GM12878 (cell line): ENCODE measurements at regions not wholly inside any gene's neighbourhood (a gene's known extent, or its start where the extent isn't known, plus 50 kb on each side); places are given as distances from the start of the nearest gene placed in this dataset.

Experiments used
- BRCA1 ChIP-seq: IDR thresholded peaks from 2 replicates; pipeline ENCODE4 v1.6.1; 2011; ENCODE audit warnings: low read depth, low read length, improper control_type of control experiment
- CHD4 ChIP-seq: fragments of 200-600 bp; sonication (generic); IDR thresholded peaks from 2 replicates; pipeline ENCODE4 v1.6.1; 2016; ENCODE audit warnings: mild to moderate bottlenecking
- CTCF ChIP-seq, 3 experiments: IDR thresholded peaks in 2 of 3; conservative IDR thresholded peaks in 1 of 3; 2 replicates each; pipeline ENCODE4 v1.5.1; 2011; ENCODE audit warnings: low read depth in 3 of 3, low read length in 3 of 3, mild to moderate bottlenecking in 3 of 3, control low read depth in 2 of 3, moderate library complexity in 2 of 3, inconsistent platforms in 1 of 3, mixed read lengths in 1 of 3; ENCODE audit not compliant: control insufficient read depth in 2 of 3, insufficient read depth in 1 of 3; ENCODE audit errors: extremely low read depth in 1 of 3
- E2F8 ChIP-seq: fragments of 450-650 bp; IDR thresholded peaks from 2 replicates; pipeline ENCODE4 v1.6.1; 2018; ENCODE audit warnings: mild to moderate bottlenecking, low read depth, moderate library complexity; ENCODE audit not compliant: partially characterized antibody
- EGR1 ChIP-seq, 2 experiments: IDR thresholded peaks; 1 replicate in 1 of 2; 2 replicates in 1 of 2; pipeline ENCODE4 v1.6.1; 2011 to 2012; ENCODE audit warnings: low read depth in 2 of 2, low read length in 2 of 2, borderline replicate concordance in 1 of 2, mild to moderate bottlenecking in 1 of 2, moderate library complexity in 1 of 2
- EP300 ChIP-seq, 2 experiments: fragments of 150-350 bp in 1 of 2; IDR thresholded peaks; 2 replicates each; pipeline ENCODE4 v1.6.1; 2011 to 2012; ENCODE audit warnings: low read depth in 2 of 2, low read length in 2 of 2, borderline replicate concordance in 1 of 2, improper control_type of control experiment in 1 of 2, inconsistent platforms in 1 of 2; ENCODE audit not compliant: control insufficient read depth in 1 of 2
- FOXM1 ChIP-seq: IDR thresholded peaks from 2 replicates; pipeline ENCODE4 v1.6.1; 2012; ENCODE audit warnings: low read depth, mild to moderate bottlenecking, inconsistent platforms, low read length, moderate library complexity
- HDGF ChIP-seq: fragments of 450-650 bp; IDR thresholded peaks from 2 replicates; pipeline ENCODE4 v1.6.1; 2016; ENCODE audit warnings: antibody characterized with exemption
- KAT2A ChIP-seq: conservative IDR thresholded peaks from 2 replicates; pipeline ENCODE4 v1.6.1; 2011; ENCODE audit warnings: low read depth, low read length; ENCODE audit not compliant: control insufficient read depth
- POLR2AphosphoS5 ChIP-seq: IDR thresholded peaks from 2 replicates; pipeline ENCODE4 v1.6.1; 2011; ENCODE audit warnings: mild to moderate bottlenecking, low read length, inconsistent platforms
- POU2F2 ChIP-seq: IDR thresholded peaks from 3 replicates; pipeline ENCODE4 v1.6.1; 2011; ENCODE audit warnings: low read depth, mild to moderate bottlenecking, low read length, borderline replicate concordance
- REST ChIP-seq: IDR thresholded peaks from 2 replicates; pipeline ENCODE4 v1.6.1; 2012; ENCODE audit warnings: mild to moderate bottlenecking, low read depth, low read length
- YY1 ChIP-seq: IDR thresholded peaks from 2 replicates; pipeline ENCODE4 v1.6.1; 2011; ENCODE audit warnings: low read depth, mild to moderate bottlenecking, low read length

- TF ChIP-seq KAT2A = no peak
- no peak for TF ChIP-seq CTCF (IDR thresholded peaks at IDR 0.05 in 2 of 3, conservative IDR thresholded peaks at IDR 0.05 in 1 of 3; ENCODE audit: control insufficient read depth in 2 of 3, extremely low read depth in 1 of 3, insufficient read depth in 1 of 3, low read depth in 3 of 3, low read length in 3 of 3)
- no peak for TF ChIP-seq REST
- no peak for TF ChIP-seq FOXM1
- no peak for TF ChIP-seq E2F8
- no peak for TF ChIP-seq YY1
- no peak for TF ChIP-seq EP300 (IDR thresholded peaks at IDR 0.05; ENCODE audit: borderline replicate concordance in 1 of 2, control insufficient read depth in 1 of 2, low read depth in 2 of 2, low read length in 2 of 2)
- no peak for TF ChIP-seq BRCA1
- TF ChIP-seq HDGF = no peak
- TF ChIP-seq POLR2AphosphoS5 = no peak
- no peak for TF ChIP-seq EGR1 (IDR thresholded peaks at IDR 0.05; ENCODE audit: borderline replicate concordance in 1 of 2, low read depth in 2 of 2, low read length in 2 of 2)
- TF ChIP-seq CHD4 = no peak
- no peak for TF ChIP-seq POU2F2
Observed at GRCh38 chr6:9754515-9754914, 660.4 kb downstream of the TFAP2A start.
